HG03432 (cell line): ENCODE measurements at regions not wholly inside any gene's neighbourhood (a gene's known extent, or its start where the extent isn't known, plus 50 kb on each side); places are given as distances from the start of the nearest gene placed in this dataset.

Source experiments
- ATAC-seq: cut with Tn5 transposase; IDR thresholded peaks from one replicate; pipeline ENCODE4 v1.9.1; 2021; ENCODE audit warnings: mild to moderate bottlenecking, moderate library complexity; ENCODE audit not compliant: unreplicated experiment

GRCh38 chr2:65711863-65712262, 279.5 kb upstream of the SPRED2 start:
- no peak for ATAC-seq

GRCh38 chr2:65710779-65711295, 278.4 kb upstream of the SPRED2 start:
- ATAC-seq = no peak

- ATAC-seq = no peak
These were observed 278.0 kb upstream of the SPRED2 start for GRCh38 chr2:65710356-65710755.

- no peak for ATAC-seq
These were observed 275.7 kb upstream of the SPRED2 start for GRCh38 chr2:65708086-65708485.

GRCh38 chr2:65706411-65706810, 274.0 kb upstream of the SPRED2 start:
- no peak for ATAC-seq

GRCh38 chr2:65701191-65701590, 268.8 kb upstream of the SPRED2 start:
- no peak for ATAC-seq

- ATAC-seq = no peak
These were observed 268.3 kb upstream of the SPRED2 start for GRCh38 chr2:65700720-65701119.

GRCh38 chr2:65700004-65700651, 267.7 kb upstream of the SPRED2 start:
- no peak for ATAC-seq

- ATAC-seq = no peak
These were observed 259.4 kb upstream of the SPRED2 start for GRCh38 chr2:65691816-65692215.

GRCh38 chr2:65688141-65688886, 255.9 kb upstream of the SPRED2 start:
- no peak for ATAC-seq

- no peak for ATAC-seq
These were observed 255.2 kb upstream of the SPRED2 start for GRCh38 chr2:65687614-65688013.

GRCh38 chr2:65686928-65687521, 254.6 kb upstream of the SPRED2 start:
- no peak for ATAC-seq

GRCh38 chr2:65681503-65681902, 249.1 kb upstream of the SPRED2 start:
- no peak for ATAC-seq

GRCh38 chr2:65678779-65679391, 246.5 kb upstream of the SPRED2 start:
- no peak for ATAC-seq

- ATAC-seq = no peak
These were observed 243.0 kb upstream of the SPRED2 start for GRCh38 chr2:65675350-65675749.

- no peak for ATAC-seq
These were observed 239.4 kb upstream of the SPRED2 start for GRCh38 chr2:65671670-65672242.

GRCh38 chr2:65669574-65669973, 237.2 kb upstream of the SPRED2 start:
- no peak for ATAC-seq

GRCh38 chr2:65668744-65669143, 236.3 kb upstream of the SPRED2 start:
- no peak for ATAC-seq

GRCh38 chr2:65666156-65666725, 233.8 kb upstream of the SPRED2 start:
- ATAC-seq = peak; percentile 99

- no peak for ATAC-seq
These were observed 232.5 kb upstream of the SPRED2 start for GRCh38 chr2:65664931-65665330.
